OCI-M1 (cell line): ENCODE measurements at regions not wholly inside any gene's neighbourhood (a gene's known extent, or its start where the extent isn't known, plus 50 kb on each side); places are given as distances from the start of the nearest gene placed in this dataset.
"Not testable (repeated sequence)": the region's sequence is repeated elsewhere in the genome, so short reads cannot be mapped to it uniquely, and the experiment has no call there.

ENCODE experiments used
- DNase-seq: peaks from one replicate; lab custom pipeline; 2025; lab: John Stamatoyannopoulos, UW

GRCh38 chr2:149861034-149861433 is 273.5 kb upstream of the MMADHC start:
- peak; percentile 17 for DNase-seq

GRCh38 chr2:149860276-149860921 is 272.8 kb upstream of the MMADHC start:
- peak; percentile 38 for DNase-seq

- no peak for DNase-seq
Measured at GRCh38 chr2:149858901-149859634, 271.5 kb upstream of the MMADHC start.

- no peak for DNase-seq
Measured at GRCh38 chr2:149858216-149858615, 270.6 kb upstream of the MMADHC start.

- no peak for DNase-seq
Measured at GRCh38 chr2:149857344-149857743, 269.8 kb upstream of the MMADHC start.

- DNase-seq, result not testable (repeated sequence)
Measured at GRCh38 chr2:149855859-149856258, 268.3 kb upstream of the MMADHC start.

- no peak for DNase-seq
Measured at GRCh38 chr2:149849591-149849990, 262.0 kb upstream of the MMADHC start.

GRCh38 chr2:149849136-149849535 is 261.6 kb upstream of the MMADHC start:
- no peak for DNase-seq

- DNase-seq, result no peak
Measured at GRCh38 chr2:149841396-149841795, 253.8 kb upstream of the MMADHC start.

GRCh38 chr2:149832324-149832723 is 244.7 kb upstream of the MMADHC start:
- no peak for DNase-seq

GRCh38 chr2:149828520-149829210 is 241.1 kb upstream of the MMADHC start:
- no peak for DNase-seq

- DNase-seq, result no peak
Measured at GRCh38 chr2:149827585-149828126, 240.1 kb upstream of the MMADHC start.

GRCh38 chr2:149826471-149827125 is 239.0 kb upstream of the MMADHC start:
- DNase-seq, result no peak

- no peak for DNase-seq
Measured at GRCh38 chr2:149825473-149825872, 237.9 kb upstream of the MMADHC start.

GRCh38 chr2:149824136-149824535 is 236.6 kb upstream of the MMADHC start:
- DNase-seq, result no peak

- DNase-seq, result no peak
Measured at GRCh38 chr2:149819356-149819957, 231.9 kb upstream of the MMADHC start.

- no peak for DNase-seq
Measured at GRCh38 chr2:149816756-149817551, 229.4 kb upstream of the MMADHC start.

- DNase-seq, result no peak
Measured at GRCh38 chr2:149815941-149816340, 228.4 kb upstream of the MMADHC start.

- DNase-seq, result no peak
Measured at GRCh38 chr2:149814901-149815300, 227.3 kb upstream of the MMADHC start.

GRCh38 chr2:149814049-149814448 is 226.5 kb upstream of the MMADHC start:
- no peak for DNase-seq

GRCh38 chr2:149808556-149808955 is 221.0 kb upstream of the MMADHC start:
- DNase-seq, result peak; percentile 36
